ENCODE measurements at regions not wholly inside any gene's neighbourhood (a gene's known extent, or its start where the extent isn't known, plus 50 kb on each side); places are given as distances from the start of the nearest gene placed in this dataset.

DNA sequence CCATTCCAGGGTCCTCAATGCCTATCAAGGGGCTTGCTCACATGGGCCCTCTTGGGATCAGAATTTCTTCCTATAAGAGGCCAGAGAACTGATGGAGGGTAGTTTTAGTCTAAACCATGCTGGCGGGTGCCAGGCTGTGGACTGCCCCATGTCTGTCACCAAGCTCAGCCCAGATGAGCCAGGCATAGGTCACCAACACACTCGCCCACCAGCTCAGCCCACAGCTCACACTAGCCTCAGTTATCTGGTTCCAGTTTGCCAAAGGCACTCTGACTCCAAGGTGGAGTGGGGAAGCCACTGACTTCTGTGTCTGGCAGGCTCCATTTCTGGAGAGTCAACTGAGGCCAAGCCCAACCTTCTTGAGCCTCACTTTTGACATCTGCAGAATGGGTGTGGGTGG, 50.7 kb upstream of the INSYN1 start:
- no peaks in the 10 kb centered on the region for H3K27me3 ChIP-seq
- TF ChIP-seq Cebpa-rat (IDR thresholded peaks at IDR 0.05): no peak
- H3K4me3 ChIP-seq: no peak overlapping the region
- H3K4me2 ChIP-seq: no peak overlapping the region
- H3K9me3 ChIP-seq (replicated peaks in 1 of 11): no peaks in the 10 kb centered on the region
- no peak overlapping the region for H3K27ac ChIP-seq
- H3K4me1 ChIP-seq: peaks cover 28 to 37% (median 31%) of the 10 kb centered on the region in 10 experiments
- H3K36me3 ChIP-seq: no peaks in the 10 kb centered on the region
- H4K20me1 ChIP-seq: no peaks in the 10 kb centered on the region; a peak in 1 of 22 replicates
- no peak overlapping the region for H3K9ac ChIP-seq

DNA sequence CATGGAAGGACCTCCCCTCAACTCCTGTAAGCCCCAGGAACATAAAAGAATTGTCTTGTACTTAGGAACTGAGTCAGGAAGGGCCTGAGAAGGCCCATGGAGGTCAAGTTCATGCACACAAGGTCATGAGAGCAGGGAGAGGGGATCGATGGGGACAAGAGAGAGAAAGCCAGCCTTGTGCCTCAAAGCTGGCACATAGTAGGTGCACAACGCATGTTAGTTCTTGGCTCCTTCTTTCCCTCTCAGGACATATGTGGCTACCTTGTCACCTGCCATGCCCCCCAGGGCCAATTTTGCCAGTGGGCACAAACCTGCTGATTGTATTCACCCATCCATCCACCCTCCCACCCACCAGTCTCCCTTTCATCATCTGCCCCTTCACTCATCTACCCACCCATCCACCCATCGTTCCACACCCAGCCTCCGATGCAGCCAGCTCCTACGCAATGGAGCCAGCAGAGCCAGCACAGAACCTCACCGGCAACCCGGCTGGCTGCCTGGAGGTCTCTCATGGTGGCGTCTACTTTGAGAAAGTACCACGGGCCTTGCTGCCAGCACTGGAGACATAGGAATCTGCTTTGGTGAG, 52.4 kb upstream of the INSYN1 start:
- Histone ChIP-seq H3K9me3 (replicated peaks in 1 of 11) (no peaks in the 10 kb centered on the region), H3K27me3 (no peaks in the 10 kb centered on the region), H3K4me3 (no peak overlapping the region), H4K20me1 (peaks cover 0 to 11% (median 0%) of the 10 kb centered on the region in 11 experiments; a peak in 2 of 22 replicates), H3K36me3 (no peaks in the 10 kb centered on the region), H3K9ac (no peak overlapping the region), H3K4me1 (peaks cover 21 to 29% (median 26%) of the 10 kb centered on the region in 10 experiments), H3K27ac (no peak overlapping the region), H3K4me2 (no peak overlapping the region)
- TF ChIP-seq Cebpa-rat (IDR thresholded peaks at IDR 0.05): no peak

- peaks cover 13 to 16% (median 15%) of the 10 kb centered on the region in 10 experiments for H3K4me1 ChIP-seq
- H3K4me2 ChIP-seq: no peak overlapping the region
- no peak overlapping the region for H3K27ac ChIP-seq
- no peak overlapping the region for H3K4me3 ChIP-seq
- H3K9me3 ChIP-seq (replicated peaks in 1 of 11): no peaks in the 10 kb centered on the region
- peaks cover 0 to 13% (median 0%) of the 10 kb centered on the region in 11 experiments; a peak in 2 of 22 replicates for H4K20me1 ChIP-seq
- no peaks in the 10 kb centered on the region for H3K27me3 ChIP-seq
- H3K9ac ChIP-seq: no peak overlapping the region
- H3K36me3 ChIP-seq: no peaks in the 10 kb centered on the region
- no peak for TF ChIP-seq Cebpa-rat (IDR thresholded peaks at IDR 0.05)
These were observed 53.7 kb upstream of the INSYN1 start for GRCh38 chr15:73806698-73807483.

GRCh38 chr15:73807865-73808264, 54.7 kb upstream of the INSYN1 start:
- no peak overlapping the region for H3K4me3 ChIP-seq
- H4K20me1 ChIP-seq: peaks cover 0 to 13% (median 0%) of the 10 kb centered on the region in 11 experiments; a peak in 2 of 22 replicates
- H3K9ac ChIP-seq: no peak overlapping the region
- no peaks in the 10 kb centered on the region for H3K27me3 ChIP-seq
- H3K4me2 ChIP-seq: no peak overlapping the region
- H3K36me3 ChIP-seq: no peaks in the 10 kb centered on the region
- TF ChIP-seq Cebpa-rat (IDR thresholded peaks at IDR 0.05): no peak
- no peaks in the 10 kb centered on the region for H3K9me3 ChIP-seq (replicated peaks in 1 of 11)
- no peak overlapping the region for H3K27ac ChIP-seq
- H3K4me1 ChIP-seq: peaks cover 10 to 15% (median 13%) of the 10 kb centered on the region in 10 experiments; a peak in 19 of 20 replicates

GRCh38 chr15:73809728-73810501, 56.8 kb upstream of the INSYN1 start:
- TF ChIP-seq Cebpa-rat (IDR thresholded peaks at IDR 0.05): no peak
- no peak overlapping the region for H3K4me3 ChIP-seq
- peak overlapping the region; percentile 3 to 55 (median 47); a peak in 21 of 22 replicates for H3K4me2 ChIP-seq

GRCh38 chr15:73812806-73813465, 59.8 kb upstream of the INSYN1 start:
- peaks cover 10 to 15% (median 13%) of the 10 kb centered on the region in 10 experiments; a peak in 19 of 20 replicates for H3K4me1 ChIP-seq
- no peak overlapping the region for H3K27ac ChIP-seq
- no peaks in the 10 kb centered on the region for H3K27me3 ChIP-seq
- H3K36me3 ChIP-seq: no peaks in the 10 kb centered on the region
- no peak overlapping the region for H3K9ac ChIP-seq
- H3K9me3 ChIP-seq (replicated peaks in 1 of 11): no peaks in the 10 kb centered on the region
- H3K4me3 ChIP-seq: no peak overlapping the region
- no peak overlapping the region for H3K4me2 ChIP-seq
- H4K20me1 ChIP-seq: peaks cover 0 to 13% (median 0%) of the 10 kb centered on the region in 11 experiments; a peak in 2 of 22 replicates
- no peak for TF ChIP-seq Cebpa-rat (IDR thresholded peaks at IDR 0.05)

More at GRCh38 chr15:73809728-73810501, 56.8 kb upstream of the INSYN1 start:
- Histone ChIP-seq H3K27ac (no peak overlapping the region), H4K20me1 (peaks cover 0 to 13% (median 0%) of the 10 kb centered on the region in 11 experiments; a peak in 2 of 22 replicates), H3K9ac (no peak overlapping the region), H3K27me3 (no peaks in the 10 kb centered on the region), H3K36me3 (no peaks in the 10 kb centered on the region), H3K9me3 (replicated peaks in 1 of 11) (no peaks in the 10 kb centered on the region), H3K4me1 (peaks cover 10 to 15% (median 13%) of the 10 kb centered on the region in 10 experiments; a peak in 19 of 20 replicates)

GRCh38 chr15:73813589-73813988, 59.8 kb upstream of the TBC1D21 start:
- no peaks in the 10 kb centered on the region for H3K36me3 ChIP-seq
- H3K27me3 ChIP-seq: no peaks in the 10 kb centered on the region
- peaks cover 0 to 13% (median 0%) of the 10 kb centered on the region in 11 experiments; a peak in 2 of 22 replicates for H4K20me1 ChIP-seq
- peaks cover 10 to 15% (median 14%) of the 10 kb centered on the region in 10 experiments; a peak in 19 of 20 replicates for H3K4me1 ChIP-seq
- no peak overlapping the region for H3K4me2 ChIP-seq
- H3K27ac ChIP-seq: no peak overlapping the region
- H3K9me3 ChIP-seq (replicated peaks in 1 of 11): no peaks in the 10 kb centered on the region
- TF ChIP-seq Cebpa-rat (IDR thresholded peaks at IDR 0.05): no peak
- H3K9ac ChIP-seq: no peak overlapping the region
- H3K4me3 ChIP-seq: no peak overlapping the region

GRCh38 chr15:73818308-73818985, 54.9 kb upstream of the TBC1D21 start:
- H4K20me1 ChIP-seq: no peaks in the 10 kb centered on the region
- H3K4me2 ChIP-seq: no peak overlapping the region; a peak in 1 of 22 replicates
- no peaks in the 10 kb centered on the region for H3K36me3 ChIP-seq
- H3K4me3 ChIP-seq: no peak overlapping the region
- peaks cover 0 to 6% (median 0%) of the 10 kb centered on the region in 11 experiments; a peak in 2 of 22 replicates for H3K9me3 ChIP-seq (replicated peaks in 1 of 11)
- no peaks in the 10 kb centered on the region for H3K27me3 ChIP-seq
- no peak overlapping the region for H3K9ac ChIP-seq
- H3K4me1 ChIP-seq: peaks cover 0 to 6% (median 0%) of the 10 kb centered on the region in 10 experiments; a peak in 1 of 20 replicates
- no peak overlapping the region for H3K27ac ChIP-seq
- no peak for TF ChIP-seq Cebpa-rat (IDR thresholded peaks at IDR 0.05)

Data from BLaER1 treated with 17β-estradiol and CSF1 and Interleukin-3, amounts not matched to agents 10 nM and 100 nM (cell line).